ENCODE measurements at regions not wholly inside any gene's neighbourhood (a gene's known extent, or its start where the extent isn't known, plus 50 kb on each side); places are given as distances from the start of the nearest gene placed in this dataset.

GRCh38 chr4:71221510-71222466 lies 117.0 kb upstream of the SLC4A4 start (continued):
- no peak for TF ChIP-seq BCL11A (IDR thresholded peaks at IDR 0.05; ENCODE audit: low read depth in 2 of 2, low read length in 2 of 2)
- no peak for TF ChIP-seq MAFK (IDR thresholded peaks at IDR 0.05; ENCODE audit: low read depth, low read length)
- TF ChIP-seq ASH2L (IDR thresholded peaks at IDR 0.05; ENCODE audit: low read length) = no peak
